Middle frontal gyrus (tissue), 1 donor: ENCODE measurements at regions not wholly inside any gene's neighbourhood (a gene's known extent, or its start where the extent isn't known, plus 50 kb on each side); places are given as distances from the start of the nearest gene placed in this dataset.
"Not testable (repeated sequence)": the region's sequence is repeated elsewhere in the genome, so short reads cannot be mapped to it uniquely, and the experiment has no call there.

Experiments
- DNase-seq: peaks from one replicate; pipeline ENCODE4 v3.0.0-alpha.2; 2015; ENCODE audit warnings: low spot score; ENCODE audit errors: extremely low spot score

DNA sequence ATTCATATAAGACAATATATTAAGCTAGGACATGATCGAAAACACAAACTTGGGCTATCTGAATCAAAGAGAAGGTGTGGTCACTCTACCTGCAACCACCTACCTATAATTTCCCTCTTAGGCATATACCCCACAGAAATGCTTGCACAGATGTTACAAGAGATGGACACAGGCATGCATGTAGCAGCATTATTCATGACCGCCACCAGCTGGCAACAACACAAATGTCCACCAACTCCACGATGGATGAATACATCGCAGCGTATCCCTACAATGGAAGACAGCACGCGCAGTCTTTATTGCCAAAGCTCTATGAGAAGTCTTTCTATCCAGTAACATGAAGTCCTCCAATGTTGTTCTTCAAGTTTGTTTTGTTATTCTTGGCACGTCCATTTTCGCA is 90.8 kb downstream of the ARL4C start:
- DNase-seq, result no peak

GRCh38 chr2:234405462-234405861 is 91.4 kb downstream of the ARL4C start:
- DNase-seq, result no peak

DNA sequence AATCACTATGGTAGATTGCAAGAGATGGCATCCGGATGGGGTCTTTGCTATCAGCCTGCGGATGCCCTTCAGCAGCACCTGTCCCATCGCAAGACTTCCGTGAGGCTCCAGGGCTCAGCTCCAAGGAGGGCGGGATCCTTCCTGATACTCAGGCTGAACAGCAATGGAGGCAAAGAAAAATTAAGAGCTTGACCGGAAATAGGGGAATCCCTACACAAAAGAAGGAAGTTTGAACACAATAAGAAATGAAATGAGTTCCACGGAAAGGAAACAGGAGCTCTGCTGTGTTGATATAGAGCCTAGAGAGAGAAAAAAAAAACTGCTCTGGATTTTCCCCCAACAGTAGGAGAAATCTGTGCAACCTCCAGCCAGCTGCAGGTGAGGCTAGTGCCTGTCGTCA is 91.9 kb downstream of the ARL4C start:
- DNase-seq, result no peak

GRCh38 chr2:234403751-234404150 is 93.1 kb downstream of the ARL4C start:
- DNase-seq, result no peak

DNA sequence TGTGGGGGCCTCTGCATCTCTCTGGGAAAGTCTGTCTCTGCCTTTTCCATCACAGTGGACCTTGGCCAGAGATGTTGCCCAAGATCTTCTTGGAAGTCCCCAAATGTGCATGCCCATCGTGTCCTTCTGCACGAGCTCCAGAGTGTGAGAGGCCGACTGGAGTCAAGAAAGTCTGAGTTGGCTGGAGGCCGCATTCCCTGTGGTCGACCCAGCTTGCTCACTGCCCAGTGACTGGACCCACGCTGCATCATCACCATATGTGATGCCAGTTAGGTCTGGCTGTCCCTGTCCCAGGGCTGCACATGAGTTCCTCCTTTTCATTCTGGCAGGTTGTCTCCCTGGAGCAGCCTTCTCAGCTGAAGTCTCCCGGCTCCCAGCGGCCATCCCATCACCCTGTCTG is 93.8 kb downstream of the ARL4C start:
- no peak for DNase-seq

- DNase-seq, result no peak
These were observed 95.5 kb downstream of the ARL4C start for GRCh38 chr2:234401426-234401825.

DNA sequence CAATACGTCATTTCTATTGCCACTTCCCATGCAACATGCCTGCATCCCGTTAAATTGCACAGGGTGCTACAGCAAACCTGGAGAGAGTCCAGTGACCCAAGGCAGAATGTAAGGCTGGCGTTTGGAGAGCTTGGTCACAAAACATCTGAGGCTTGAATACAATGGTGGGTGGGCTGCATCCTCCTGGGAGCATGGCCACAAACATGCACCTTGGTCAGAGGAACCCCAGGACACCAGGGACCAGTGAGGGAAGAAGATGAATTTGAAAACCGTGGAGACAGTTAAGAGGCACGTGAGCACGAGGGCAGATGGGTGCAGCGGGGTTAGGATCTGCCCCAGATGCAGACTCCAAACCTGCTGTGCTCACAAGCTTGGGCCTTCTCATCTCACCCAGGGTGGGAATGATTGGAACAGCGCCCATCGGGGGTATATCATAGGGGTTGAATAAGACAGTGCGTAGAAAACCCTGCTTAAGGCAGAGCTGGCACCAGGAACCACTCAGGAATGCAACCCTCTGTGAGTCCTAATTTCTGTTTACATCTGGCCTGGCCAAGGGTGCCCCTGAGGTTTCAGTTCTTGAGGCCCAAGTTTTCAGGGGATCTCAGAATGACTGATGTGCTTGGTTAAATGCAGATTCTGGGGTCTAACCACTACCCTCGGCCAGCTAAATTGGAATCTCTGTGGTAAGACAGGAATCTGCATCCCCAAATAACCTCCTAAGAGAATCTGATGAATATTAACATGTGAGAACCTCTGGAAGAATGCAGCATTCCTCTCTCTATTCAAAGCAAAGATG is 97.2 kb downstream of the ARL4C start:
- DNase-seq, result no peak

GRCh38 chr2:234398531-234398930 is 98.3 kb downstream of the ARL4C start:
- no peak for DNase-seq

DNA sequence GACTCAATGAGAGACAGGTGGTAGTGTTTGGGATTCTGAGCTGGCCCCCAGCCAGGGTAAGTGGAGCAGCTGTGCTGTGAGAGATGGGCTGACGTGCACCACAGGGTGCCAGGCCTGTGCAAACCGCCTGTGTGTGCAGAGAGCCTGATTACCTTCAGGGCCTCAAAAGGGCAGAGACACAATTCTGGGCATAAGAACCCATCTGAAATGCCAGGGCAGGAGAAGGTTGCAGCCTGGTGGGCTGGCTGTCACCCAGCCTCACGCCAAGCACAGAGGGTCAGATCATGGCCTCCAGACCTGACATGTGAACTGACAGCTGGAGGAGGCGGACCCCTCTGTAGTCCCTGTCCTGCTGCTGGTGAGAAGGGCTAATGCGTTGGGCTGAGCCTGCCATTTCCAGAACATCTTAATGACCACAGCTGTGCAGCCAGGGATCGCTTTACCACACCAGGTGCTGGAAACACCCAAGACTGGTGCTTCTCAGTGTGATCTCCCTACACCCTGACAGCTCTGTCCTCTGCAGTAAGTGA is 100.9 kb downstream of the ARL4C start:
- no peak for DNase-seq

- no peak for DNase-seq
These were observed 102.4 kb downstream of the ARL4C start for GRCh38 chr2:234394450-234394849.

DNA sequence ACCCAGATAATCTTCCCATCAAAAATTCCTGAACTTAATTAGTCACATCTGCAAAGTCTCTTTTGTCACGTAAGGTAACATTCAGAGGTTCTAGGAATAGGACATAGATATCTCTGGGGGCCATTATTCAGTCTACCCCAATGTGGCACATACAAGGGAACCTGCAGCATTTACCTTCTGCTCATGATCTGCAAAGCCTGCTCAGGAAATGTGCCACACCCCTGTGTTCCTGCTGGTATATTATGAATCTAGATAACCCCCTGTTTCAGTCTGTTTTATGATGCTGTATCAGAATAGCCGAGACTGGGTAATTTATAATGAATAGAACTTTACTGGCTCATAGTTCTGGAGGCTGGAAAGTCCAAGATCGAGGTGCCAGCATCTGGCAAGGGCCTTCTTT is 103.5 kb downstream of the ARL4C start:
- DNase-seq, result no peak

- no peak for DNase-seq
These were observed 104.8 kb downstream of the ARL4C start for GRCh38 chr2:234392041-234392615.

DNA sequence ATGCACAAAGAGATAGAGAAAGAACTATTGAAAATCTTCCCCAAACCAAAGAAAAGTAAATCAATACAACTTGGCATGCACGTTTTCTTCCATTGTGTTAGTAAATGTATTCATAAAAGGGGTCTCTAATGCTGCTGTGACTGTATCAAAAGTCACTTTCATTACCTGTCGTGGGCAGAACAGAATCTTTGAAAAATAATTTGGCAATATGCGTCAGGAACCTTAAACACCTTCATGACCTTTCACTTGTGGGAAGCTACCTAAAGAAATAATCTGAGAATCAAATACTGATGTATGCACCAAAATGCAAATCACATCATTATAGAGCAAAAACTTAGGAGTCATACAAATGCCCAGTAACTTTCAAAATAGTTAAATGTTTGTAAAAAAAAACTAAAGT is 105.3 kb downstream of the ARL4C start:
- DNase-seq, result no peak

- not testable (repeated sequence) for DNase-seq
These were observed 107.2 kb downstream of the ARL4C start for GRCh38 chr2:234389661-234390060.

- no peak for DNase-seq
These were observed 108.3 kb downstream of the ARL4C start for GRCh38 chr2:234388591-234388990.

DNA sequence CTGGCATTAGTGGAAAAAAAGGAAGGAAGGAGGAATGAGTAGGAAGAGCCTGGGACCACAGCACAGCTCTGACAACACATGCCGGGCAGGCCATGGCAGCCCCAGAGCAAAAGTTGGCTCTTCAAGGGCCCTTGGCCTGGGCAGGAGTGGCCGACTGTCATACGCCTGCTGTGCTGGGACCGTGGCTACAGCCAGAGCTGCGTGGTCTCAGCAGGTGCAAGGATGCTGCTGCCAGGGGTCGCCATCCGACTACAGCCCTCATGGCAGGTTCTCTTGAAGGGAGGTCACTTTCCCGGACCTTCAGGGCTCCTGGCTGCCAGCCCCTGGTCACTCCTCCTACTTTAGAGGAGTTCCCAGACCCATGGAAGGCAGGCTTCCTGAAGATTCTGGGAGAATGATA is 109.9 kb downstream of the ARL4C start:
- DNase-seq, result no peak

- DNase-seq, result no peak
These were observed 114.8 kb downstream of the ARL4C start for GRCh38 chr2:234382131-234382530.

GRCh38 chr2:234378958-234379357 is 117.9 kb downstream of the ARL4C start:
- not testable (repeated sequence) for DNase-seq

GRCh38 chr2:234378440-234378839 is 118.4 kb downstream of the ARL4C start:
- no peak for DNase-seq

DNA sequence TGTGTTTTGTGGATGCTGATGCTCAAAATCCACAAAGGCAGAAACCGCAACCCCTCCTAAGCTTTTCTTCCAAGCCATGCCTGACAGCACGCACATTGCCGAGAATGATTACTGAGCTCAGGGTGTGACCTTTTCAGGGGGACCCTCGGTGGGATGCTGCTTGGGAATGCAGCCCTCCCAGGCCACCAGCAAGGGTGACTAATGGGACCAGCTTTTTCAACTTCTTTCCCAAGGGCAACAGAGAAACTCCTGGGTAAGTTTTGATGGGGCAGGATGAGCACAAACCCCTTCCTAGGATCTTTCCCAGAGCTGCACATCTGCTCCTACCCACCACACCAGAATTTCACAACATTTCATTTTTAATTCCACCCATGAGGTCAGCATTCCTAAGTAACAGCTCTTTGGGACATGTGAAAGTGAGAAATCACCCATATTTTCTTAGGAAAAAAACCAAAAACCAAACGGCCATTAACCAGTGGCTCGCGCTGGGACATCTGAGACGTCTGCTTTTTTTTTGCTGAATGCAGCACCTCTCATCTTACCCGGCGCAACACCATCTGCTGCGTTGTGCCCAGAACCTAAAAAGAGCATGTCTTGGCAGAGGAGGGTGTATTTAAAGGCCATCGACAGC is 119.0 kb downstream of the ARL4C start:
- DNase-seq, result no peak

- no peak for DNase-seq
These were observed 120.7 kb downstream of the ARL4C start for GRCh38 chr2:234376229-234376628.

DNA sequence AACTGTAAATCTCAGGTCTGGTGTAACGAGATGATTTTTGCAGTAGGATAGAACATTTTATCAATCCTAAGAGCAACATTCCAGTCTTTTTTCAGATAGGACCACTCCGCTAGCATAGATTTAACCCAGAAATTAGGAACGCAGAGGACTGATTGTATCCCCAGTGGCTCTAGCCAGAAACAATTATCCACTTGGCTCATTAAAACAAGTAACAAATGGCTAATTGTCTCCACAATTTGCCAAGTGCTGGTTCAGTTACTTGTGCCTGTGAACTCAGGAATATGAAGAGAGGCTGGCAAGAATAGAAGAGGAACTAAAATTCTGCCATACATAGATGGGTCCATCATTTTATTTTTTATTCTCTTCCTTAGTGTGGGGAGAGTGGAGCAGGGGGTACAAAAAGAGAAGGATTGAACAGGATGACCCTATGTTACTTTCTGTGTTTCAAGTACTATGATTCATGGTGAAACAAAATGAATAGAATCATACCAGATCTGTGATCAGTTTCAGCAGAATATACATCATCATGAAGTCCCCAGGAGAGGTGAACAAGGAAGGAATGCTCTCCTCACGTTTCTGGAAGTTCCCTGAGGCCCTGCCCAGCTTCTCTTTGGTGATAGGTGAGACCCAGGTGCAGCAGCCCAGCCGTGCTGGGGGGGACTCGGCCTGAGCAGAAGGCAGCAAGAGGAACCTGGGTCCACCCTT is 121.6 kb downstream of the ARL4C start:
- DNase-seq, result no peak
